Transverse colon (tissue), 4 donors: ENCODE measurements at regions not wholly inside any gene's neighbourhood (a gene's known extent, or its start where the extent isn't known, plus 50 kb on each side); places are given as distances from the start of the nearest gene placed in this dataset.

ENCODE experiments used
- DNase-seq: peaks from one replicate; pipeline ENCODE4 v3.0.0-alpha.2; 2019
- H3K27ac ChIP-seq, 4 donors: fragments of 200-600 bp; sonication (generic); 2 replicates each; pipeline ENCODE4 v1.5.1; 2016 to 2018; ENCODE audit warnings: inconsistent platforms in 4 of 4
- H3K27me3 ChIP-seq: fragments of 200-600 bp; sonication (generic); 2 replicates; pipeline ENCODE4 v1.5.1; 2017; ENCODE audit warnings: inconsistent platforms
- H3K36me3 ChIP-seq, 4 donors: fragments of 200-600 bp; sonication (generic); 2 replicates each; pipeline ENCODE4 v1.5.1; 2017 to 2019; ENCODE audit warnings: inconsistent platforms in 4 of 4
- H3K4me1 ChIP-seq, 4 donors: fragments of 200-600 bp; sonication (generic); 2 replicates each; pipeline ENCODE4 v1.5.1; 2017 to 2020; ENCODE audit warnings: inconsistent platforms in 4 of 4
- H3K4me3 ChIP-seq, 4 donors: fragments of 200-600 bp; sonication (generic); 1 replicate in 1 of 4; 2 replicates in 3 of 4; pipeline versions ENCODE4 v1.5.1 to v1.6.1; 2017 to 2019; ENCODE audit warnings: inconsistent platforms in 4 of 4
- H3K9me3 ChIP-seq, 2 donors: fragments of 200-600 bp; sonication (generic); 2 replicates each; pipeline ENCODE4 v1.5.1; 2017 to 2019; ENCODE audit warnings: inconsistent platforms in 2 of 2
- EP300 ChIP-seq: sonication (generic); formaldehyde crosslinking; IDR thresholded peaks from one replicate; pipeline ENCODE4 v1.6.1; 2017; ENCODE audit warnings: antibody characterized with exemption, low read depth
- POLR2A ChIP-seq: fragments of 450-650 bp; IDR thresholded peaks from one replicate; pipeline ENCODE4 v1.6.1; 2016; ENCODE audit warnings: antibody characterized with exemption, mild to moderate bottlenecking, moderate library complexity
- POLR2AphosphoS5 ChIP-seq, 3 donors: sonication (generic); formaldehyde crosslinking; IDR thresholded peaks; one replicate each; pipeline ENCODE4 v1.6.1; 2016; ENCODE audit warnings: antibody characterized with exemption in 3 of 3
- WGBS, 2 donors: methylation state at CpG; one replicate each; pipeline ENCODE4 v1.1.5; 2018; ENCODE audit warnings: low coverage in 1 of 2; 5-methylcytosine and 5-hydroxymethylcytosine counted together
- in situ Hi-C, 4 donors: fragments of 200-750 bp; cut with MboI; loops; one replicate each; pipeline versions ENCODE4 v1.15.0 to v1.15.1; 2017; ENCODE audit warnings: low sequenced_read_pairs in 3 of 4, low pct_ligation_motif_present in 1 of 4, low pct_unique_long_range_greater_than_20kb in 1 of 4
- intact Hi-C: fragments of 100-400 bp; cut with DNase I; formaldehyde crosslinking; loops from one replicate; pipeline ENCODE4 v1.15.1; 2023; ENCODE audit warnings: low total_unique reads
- TF ChIP-seq, protein P1 (sequence below), 5 experiments: fragments of 200-600 bp in 3 of 5; fragments of 450-650 bp in 2 of 5; sonication (generic) in 3 of 5; IDR thresholded peaks; 1 replicate in 2 of 5; 2 replicates in 3 of 5; pipeline ENCODE4 v1.5.1; 2016 to 2017; ENCODE audit warnings: antibody characterized with exemption in 5 of 5, inconsistent platforms in 3 of 5, mild to moderate bottlenecking in 2 of 5, moderate library complexity in 1 of 5

DNA sequence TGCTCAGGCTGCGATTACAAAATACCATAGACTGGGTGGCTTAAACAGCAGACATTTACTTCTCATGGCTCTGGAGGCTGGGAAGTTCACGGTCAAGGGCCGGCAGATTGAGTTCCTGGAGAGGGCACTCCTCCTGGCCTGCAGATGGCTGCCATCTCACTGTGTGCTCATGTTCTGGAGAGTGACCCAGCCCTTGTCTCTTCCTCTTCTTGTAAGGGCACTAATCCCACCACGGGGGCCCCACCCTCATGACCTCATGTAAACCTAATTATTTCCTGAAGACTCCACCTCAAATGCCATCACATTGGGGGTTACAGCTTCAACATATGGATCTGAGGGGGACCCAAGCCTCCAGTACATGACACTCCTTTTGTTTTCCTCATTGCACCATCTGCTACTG, 56.0 kb upstream of the CLDN10 start:
- no peak for DNase-seq
- Histone ChIP-seq H3K36me3 (no peaks in the 10 kb centered on the region), H3K9me3 (no peaks in the 10 kb centered on the region), H3K27me3 (no peaks in the 10 kb centered on the region), H3K4me3 (no peak overlapping the region), H3K4me1 (peaks cover 0 to 16% (median 3%) of the 10 kb centered on the region in 4 donors), H3K27ac (no peak overlapping the region)
- in situ Hi-C loops = no loop called here
- TF ChIP-seq, protein P1, sequence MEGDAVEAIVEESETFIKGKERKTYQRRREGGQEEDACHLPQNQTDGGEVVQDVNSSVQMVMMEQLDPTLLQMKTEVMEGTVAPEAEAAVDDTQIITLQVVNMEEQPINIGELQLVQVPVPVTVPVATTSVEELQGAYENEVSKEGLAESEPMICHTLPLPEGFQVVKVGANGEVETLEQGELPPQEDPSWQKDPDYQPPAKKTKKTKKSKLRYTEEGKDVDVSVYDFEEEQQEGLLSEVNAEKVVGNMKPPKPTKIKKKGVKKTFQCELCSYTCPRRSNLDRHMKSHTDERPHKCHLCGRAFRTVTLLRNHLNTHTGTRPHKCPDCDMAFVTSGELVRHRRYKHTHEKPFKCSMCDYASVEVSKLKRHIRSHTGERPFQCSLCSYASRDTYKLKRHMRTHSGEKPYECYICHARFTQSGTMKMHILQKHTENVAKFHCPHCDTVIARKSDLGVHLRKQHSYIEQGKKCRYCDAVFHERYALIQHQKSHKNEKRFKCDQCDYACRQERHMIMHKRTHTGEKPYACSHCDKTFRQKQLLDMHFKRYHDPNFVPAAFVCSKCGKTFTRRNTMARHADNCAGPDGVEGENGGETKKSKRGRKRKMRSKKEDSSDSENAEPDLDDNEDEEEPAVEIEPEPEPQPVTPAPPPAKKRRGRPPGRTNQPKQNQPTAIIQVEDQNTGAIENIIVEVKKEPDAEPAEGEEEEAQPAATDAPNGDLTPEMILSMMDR (IDR thresholded peaks at IDR 0.05) = no peak
- TF ChIP-seq POLR2A (no peak), POLR2AphosphoS5 (IDR thresholded peaks at IDR 0.05) (no peak), EP300 (no peak)
- intact Hi-C loops = no loop called here
- WGBS, 2 donors = 72 to 100% methylated on average over 1 to 4 of the region's 4 CpGs

DNA sequence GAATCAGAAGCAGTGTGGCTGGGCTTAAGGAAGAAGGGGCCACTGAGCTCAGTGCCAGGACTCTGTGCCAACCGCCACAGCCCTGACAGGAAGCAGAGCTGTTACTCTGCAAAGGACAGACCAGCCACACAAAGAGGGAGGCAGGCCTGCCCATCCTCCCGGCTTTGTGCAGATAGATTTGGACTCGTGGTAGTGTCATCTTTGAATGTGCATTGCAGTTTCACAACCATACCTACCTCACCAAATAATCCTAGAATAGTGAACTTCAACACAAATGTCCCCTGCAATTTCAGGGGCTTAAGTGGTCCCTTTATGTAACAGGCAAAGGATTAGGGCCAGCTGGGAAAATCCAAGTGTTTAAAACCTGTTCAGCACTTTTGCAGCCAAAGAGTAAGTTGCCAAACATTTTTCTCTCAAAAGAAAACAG, 55.1 kb upstream of the CLDN10 start:
- WGBS, 2 donors = 35 to 42% methylated on average over 2 to 3 of the region's 3 CpGs
- Histone ChIP-seq H3K4me3 (no peak overlapping the region), H3K27ac (no peak overlapping the region), H3K9me3 (no peaks in the 10 kb centered on the region), H3K36me3 (no peaks in the 10 kb centered on the region), H3K4me1 (peaks cover 0 to 9% (median 3%) of the 10 kb centered on the region in 4 donors), H3K27me3 (no peaks in the 10 kb centered on the region)
- TF ChIP-seq EP300 (no peak), POLR2A (no peak)
- TF ChIP-seq, protein P1 (IDR thresholded peaks at IDR 0.05) = no peak
- DNase-seq = no peak
- in situ Hi-C loops = no loop called here
- intact Hi-C loops = no loop called here

DNA sequence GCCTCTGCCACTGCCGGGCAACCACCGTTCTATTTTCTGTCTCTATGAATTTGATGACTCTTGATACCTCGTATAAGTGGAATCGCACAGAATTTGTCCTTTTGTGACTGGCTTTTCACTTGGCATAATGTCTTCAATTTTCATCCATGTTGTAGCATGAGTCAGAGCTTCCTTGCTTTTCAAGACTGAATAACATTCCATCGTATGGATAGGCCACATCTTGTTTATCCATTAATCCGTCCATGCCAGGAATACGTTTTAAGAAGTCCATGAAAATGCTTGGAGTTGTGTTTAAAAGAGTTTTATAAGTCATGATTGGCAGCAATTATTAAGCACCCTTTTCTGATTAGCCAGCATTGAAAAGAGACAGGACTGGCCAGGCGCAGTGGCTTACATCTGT, 53.6 kb upstream of the CLDN10 start:
- in situ Hi-C loops = no loop called here
- no peak for DNase-seq
- intact Hi-C loops = no loop called here

DNA sequence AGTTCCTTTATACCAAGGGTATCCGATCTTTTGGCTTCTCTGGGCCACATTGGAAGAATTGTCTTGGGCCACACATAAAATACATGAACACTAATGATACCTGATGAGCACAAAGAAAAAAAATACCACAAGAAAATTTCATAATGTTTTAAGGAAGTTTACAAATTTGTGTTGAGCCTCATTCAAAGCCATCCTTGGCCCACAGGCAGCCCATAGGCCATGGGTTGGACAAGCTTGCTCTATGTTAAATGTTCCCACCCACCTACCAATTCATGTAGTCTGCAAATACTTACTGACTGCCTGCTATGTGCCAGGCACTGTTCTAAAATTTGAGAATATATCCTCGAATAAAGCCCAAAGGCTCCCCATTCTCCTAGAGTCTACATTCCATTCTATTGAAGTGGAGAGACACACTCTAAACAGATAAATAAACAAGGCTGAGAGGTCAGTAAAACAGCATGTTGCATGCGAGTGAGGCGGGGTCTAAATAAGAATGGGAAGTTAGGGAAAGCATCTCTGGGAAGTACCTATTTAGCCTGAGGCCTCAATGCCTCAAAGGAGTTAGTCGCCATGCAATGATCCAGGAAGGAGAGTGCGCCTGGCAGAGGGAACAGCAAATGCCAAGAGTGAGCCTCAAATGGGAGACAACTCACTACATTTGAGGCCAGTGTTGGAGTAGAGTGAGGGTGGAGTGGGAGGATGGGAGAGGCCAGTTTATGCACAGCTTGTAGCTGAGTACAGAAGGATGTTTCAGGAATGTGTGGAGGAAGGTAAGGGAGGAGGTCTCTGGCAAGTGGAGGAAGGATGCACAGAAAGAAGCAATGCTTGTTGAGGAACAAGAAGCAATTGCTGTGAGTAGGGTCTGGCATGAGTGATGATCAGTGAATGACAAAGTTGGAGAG, 52.5 kb upstream of the CLDN10 start:
- DNase-seq = no peak
- no peaks in the 10 kb centered on the region for H3K36me3 ChIP-seq
- H3K4me3 ChIP-seq = no peak overlapping the region
- no peaks in the 10 kb centered on the region for H3K27me3 ChIP-seq
- H3K9me3 ChIP-seq = no peaks in the 10 kb centered on the region
- intact Hi-C loops (no loop called here), in situ Hi-C loops (no loop called here)
- TF ChIP-seq EP300 = no peak
- WGBS, 2 donors = 77 to 90% methylated on average over 5 to 6 of the region's 6 CpGs
- peaks cover 0 to 4% (median 0%) of the 10 kb centered on the region in 4 donors for H3K4me1 ChIP-seq
- H3K27ac ChIP-seq = no peak overlapping the region

More for the DNA sequence above, 53.6 kb upstream of the CLDN10 start:
- 78 to 83% methylated on average over 7 to 8 of the region's 8 CpGs for WGBS, 2 donors
- H3K4me1 ChIP-seq = peaks cover 0 to 4% (median 0%) of the 10 kb centered on the region in 4 donors
- H3K9me3 ChIP-seq = no peaks in the 10 kb centered on the region
- no peak overlapping the region for H3K4me3 ChIP-seq
- TF ChIP-seq EP300 = no peak
- no peak for TF ChIP-seq POLR2A
- TF ChIP-seq, protein P1 (IDR thresholded peaks at IDR 0.05) = no peak
- no peak for TF ChIP-seq POLR2AphosphoS5 (IDR thresholded peaks at IDR 0.05)
- no peaks in the 10 kb centered on the region for H3K27me3 ChIP-seq
- no peaks in the 10 kb centered on the region for H3K36me3 ChIP-seq
- H3K27ac ChIP-seq = no peak overlapping the region
